Duodenal mucosa (tissue), 2 donors: ENCODE measurements at regions not wholly inside any gene's neighbourhood (a gene's known extent, or its start where the extent isn't known, plus 50 kb on each side); places are given as distances from the start of the nearest gene placed in this dataset.

ENCODE experiments used
- H3K27ac ChIP-seq: one replicate; pipeline ENCODE4 v1.7.0; 2013; ENCODE audit warnings: low read depth, low read length
- H3K27me3 ChIP-seq, 2 donors: one replicate each; pipeline ENCODE4 v1.7.0; 2013; ENCODE audit warnings: low read length in 2 of 2, control low read depth in 1 of 2; ENCODE audit not compliant: insufficient read depth in 2 of 2, control insufficient read depth in 1 of 2
- H3K36me3 ChIP-seq, 2 donors: one replicate each; pipeline ENCODE4 v1.7.0; 2013; ENCODE audit warnings: low read length in 2 of 2, control low read depth in 1 of 2; ENCODE audit not compliant: insufficient read depth in 2 of 2, control insufficient read depth in 1 of 2
- H3K4me1 ChIP-seq, 2 donors: one replicate each; pipeline ENCODE4 v1.7.0; 2013; ENCODE audit warnings: low read length in 2 of 2, control low read depth in 1 of 2; ENCODE audit not compliant: insufficient read depth in 2 of 2, control insufficient read depth in 1 of 2
- H3K4me3 ChIP-seq, 2 donors: one replicate each; pipeline ENCODE4 v1.7.0; 2013; ENCODE audit warnings: low read length in 2 of 2, low read depth in 1 of 2
- H3K9ac ChIP-seq, 2 donors: one replicate each; pipeline ENCODE4 v1.7.0; 2013; ENCODE audit warnings: low read length in 2 of 2, low read depth in 1 of 2
- H3K9me3 ChIP-seq, 2 donors: one replicate each; pipeline ENCODE4 v1.7.0; 2013; ENCODE audit warnings: low read length in 2 of 2, control low read depth in 1 of 2; ENCODE audit not compliant: control insufficient read depth in 1 of 2

- no peak overlapping the region for H3K9ac ChIP-seq
- H3K27ac ChIP-seq: no peak overlapping the region
- H3K9me3 ChIP-seq: peaks cover 0 to 8% of the 10 kb centered on the region in 2 donors
- H3K4me1 ChIP-seq: no peaks in the 10 kb centered on the region
- H3K27me3 ChIP-seq: no peaks in the 10 kb centered on the region
- no peak overlapping the region for H3K4me3 ChIP-seq
- no peaks in the 10 kb centered on the region for H3K36me3 ChIP-seq
Measured at GRCh38 chr2:51624995-51625394, 593.1 kb upstream of the NRXN1 start.

GRCh38 chr2:51620796-51621195, 588.9 kb upstream of the NRXN1 start:
- peaks cover 0 to 4% of the 10 kb centered on the region in 2 donors for H3K9me3 ChIP-seq
- no peak overlapping the region for H3K4me3 ChIP-seq
- H3K27me3 ChIP-seq: no peaks in the 10 kb centered on the region
- H3K36me3 ChIP-seq: no peaks in the 10 kb centered on the region
- H3K4me1 ChIP-seq: no peaks in the 10 kb centered on the region
- no peak overlapping the region for H3K9ac ChIP-seq
- H3K27ac ChIP-seq: no peak overlapping the region

GRCh38 chr2:51619961-51620360, 588.0 kb upstream of the NRXN1 start:
- Histone ChIP-seq H3K9ac (no peak overlapping the region), H3K9me3 (peaks cover 5 to 9% of the 10 kb centered on the region in 2 donors), H3K27ac (no peak overlapping the region), H3K4me1 (no peaks in the 10 kb centered on the region), H3K36me3 (no peaks in the 10 kb centered on the region), H3K4me3 (no peak overlapping the region), H3K27me3 (no peaks in the 10 kb centered on the region)

- no peaks in the 10 kb centered on the region for H3K27me3 ChIP-seq
Measured at GRCh38 chr2:51612387-51612786, 580.5 kb upstream of the NRXN1 start.

GRCh38 chr2:51601706-51602105, 569.8 kb upstream of the NRXN1 start:
- no peaks in the 10 kb centered on the region for H3K36me3 ChIP-seq
- H3K27ac ChIP-seq: no peak overlapping the region
- H3K9ac ChIP-seq: no peak overlapping the region
- peaks cover 14% of the 10 kb centered on the region in 2 donors for H3K9me3 ChIP-seq
- H3K4me1 ChIP-seq: no peaks in the 10 kb centered on the region
- H3K27me3 ChIP-seq: no peaks in the 10 kb centered on the region
- no peak overlapping the region for H3K4me3 ChIP-seq

More at GRCh38 chr2:51612387-51612786, 580.5 kb upstream of the NRXN1 start:
- H3K36me3 ChIP-seq: no peaks in the 10 kb centered on the region
- H3K9me3 ChIP-seq: peaks cover 18 to 30% of the 10 kb centered on the region in 2 donors
- no peak overlapping the region for H3K27ac ChIP-seq
- no peak overlapping the region for H3K9ac ChIP-seq
- H3K4me1 ChIP-seq: no peaks in the 10 kb centered on the region
- no peak overlapping the region for H3K4me3 ChIP-seq

GRCh38 chr2:51597086-51597485, 565.2 kb upstream of the NRXN1 start:
- Histone ChIP-seq H3K4me3 (no peak overlapping the region), H3K9ac (no peak overlapping the region), H3K9me3 (peaks cover 0 to 6% of the 10 kb centered on the region in 2 donors), H3K27ac (no peak overlapping the region), H3K4me1 (no peaks in the 10 kb centered on the region), H3K27me3 (no peaks in the 10 kb centered on the region), H3K36me3 (no peaks in the 10 kb centered on the region)

GRCh38 chr2:51595836-51596235, 563.9 kb upstream of the NRXN1 start:
- H3K9ac ChIP-seq: no peak overlapping the region
- H3K27me3 ChIP-seq: no peaks in the 10 kb centered on the region
- H3K27ac ChIP-seq: no peak overlapping the region
- no peaks in the 10 kb centered on the region for H3K4me1 ChIP-seq
- H3K36me3 ChIP-seq: no peaks in the 10 kb centered on the region
- H3K9me3 ChIP-seq: peaks cover 0 to 2% of the 10 kb centered on the region in 2 donors
- H3K4me3 ChIP-seq: no peak overlapping the region

- no peaks in the 10 kb centered on the region for H3K4me1 ChIP-seq
- no peak overlapping the region for H3K27ac ChIP-seq
- no peak overlapping the region for H3K4me3 ChIP-seq
- H3K9me3 ChIP-seq: peaks cover 5 to 7% of the 10 kb centered on the region in 2 donors
- no peak overlapping the region for H3K9ac ChIP-seq
- no peaks in the 10 kb centered on the region for H3K27me3 ChIP-seq
- no peaks in the 10 kb centered on the region for H3K36me3 ChIP-seq
Measured at GRCh38 chr2:51581636-51582267, 549.8 kb upstream of the NRXN1 start.

- H3K27me3 ChIP-seq: no peaks in the 10 kb centered on the region
- no peak overlapping the region for H3K9ac ChIP-seq
Measured at GRCh38 chr2:51579412-51579811, 547.5 kb upstream of the NRXN1 start.

GRCh38 chr2:51575181-51575580, 543.2 kb upstream of the NRXN1 start:
- no peak overlapping the region for H3K4me3 ChIP-seq
- H3K9me3 ChIP-seq: peaks cover 2 to 7% of the 10 kb centered on the region in 2 donors
- no peaks in the 10 kb centered on the region for H3K4me1 ChIP-seq
- H3K27ac ChIP-seq: no peak overlapping the region
- H3K9ac ChIP-seq: no peak overlapping the region
- H3K27me3 ChIP-seq: no peaks in the 10 kb centered on the region
- H3K36me3 ChIP-seq: no peaks in the 10 kb centered on the region

More at GRCh38 chr2:51579412-51579811, 547.5 kb upstream of the NRXN1 start:
- no peak overlapping the region for H3K27ac ChIP-seq
- no peaks in the 10 kb centered on the region for H3K36me3 ChIP-seq
- no peaks in the 10 kb centered on the region for H3K4me1 ChIP-seq
- peaks cover 5 to 7% of the 10 kb centered on the region in 2 donors for H3K9me3 ChIP-seq
- no peak overlapping the region for H3K4me3 ChIP-seq
